22Rv1 (cell line): ENCODE measurements at regions not wholly inside any gene's neighbourhood (a gene's known extent, or its start where the extent isn't known, plus 50 kb on each side); places are given as distances from the start of the nearest gene placed in this dataset.

Experiments
- CTCF ChIP-seq: fragments of 450-650 bp; IDR thresholded peaks from 2 replicates; pipeline ENCODE4 v1.5.1; 2017; ENCODE audit warnings: mild to moderate bottlenecking
- ZFX ChIP-seq: fragments of 450-650 bp; IDR thresholded peaks from 2 replicates; pipeline ENCODE4 v1.6.1; 2017; ENCODE audit warnings: antibody characterized with exemption, borderline replicate concordance

- TF ChIP-seq CTCF (no peak), ZFX (no peak)
These were observed 77.7 kb upstream of the PPP2R2B start for GRCh38 chr5:146956217-146956616.
